Central memory CD4-positive, alpha-beta T cell (primary cell): ENCODE measurements at regions not wholly inside any gene's neighbourhood (a gene's known extent, or its start where the extent isn't known, plus 50 kb on each side); places are given as distances from the start of the nearest gene placed in this dataset.

Source experiments
- DNase-seq: peaks from one replicate; pipeline ENCODE4 v3.0.0; 2022

DNA sequence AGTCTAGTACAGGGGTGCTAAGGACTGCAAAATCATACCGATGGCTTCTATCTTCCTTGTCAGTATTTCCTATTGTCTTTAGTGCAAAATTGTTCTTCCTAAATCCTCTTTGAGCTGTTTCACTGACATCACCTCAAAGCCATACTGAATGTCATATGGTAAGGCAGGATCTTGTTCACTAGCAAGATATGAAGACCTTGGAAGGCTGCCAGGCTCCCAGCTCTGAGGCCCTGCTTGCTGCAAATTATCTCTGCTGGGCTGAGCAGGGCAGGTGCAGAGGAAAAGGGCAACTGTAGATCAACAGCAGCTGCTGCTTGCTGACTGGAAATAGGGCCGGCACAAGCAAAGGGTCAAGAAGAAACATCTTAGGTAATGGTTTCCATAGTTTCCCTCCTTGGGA, 58.2 kb downstream of the PMAIP1 start:
- DNase-seq = no peak

DNA sequence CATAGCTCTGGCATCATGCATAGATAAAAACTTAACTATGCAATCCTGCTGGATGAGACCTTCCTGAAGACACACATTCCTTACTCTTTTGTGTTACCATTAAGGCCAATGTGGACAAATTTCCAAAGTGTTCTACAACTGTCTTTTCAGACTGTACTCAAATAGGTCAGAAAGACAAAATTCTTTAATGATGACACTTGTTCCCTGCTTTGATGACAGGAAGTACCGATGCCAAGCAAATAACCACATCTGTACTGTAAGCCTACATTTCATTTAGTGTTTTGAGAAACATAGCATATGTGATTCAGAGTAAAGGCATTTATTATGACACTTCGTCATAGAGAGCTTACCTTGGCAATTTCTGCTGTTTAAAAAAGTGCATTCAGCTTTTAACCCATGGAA, 55.0 kb downstream of the PMAIP1 start:
- DNase-seq = no peak

DNA sequence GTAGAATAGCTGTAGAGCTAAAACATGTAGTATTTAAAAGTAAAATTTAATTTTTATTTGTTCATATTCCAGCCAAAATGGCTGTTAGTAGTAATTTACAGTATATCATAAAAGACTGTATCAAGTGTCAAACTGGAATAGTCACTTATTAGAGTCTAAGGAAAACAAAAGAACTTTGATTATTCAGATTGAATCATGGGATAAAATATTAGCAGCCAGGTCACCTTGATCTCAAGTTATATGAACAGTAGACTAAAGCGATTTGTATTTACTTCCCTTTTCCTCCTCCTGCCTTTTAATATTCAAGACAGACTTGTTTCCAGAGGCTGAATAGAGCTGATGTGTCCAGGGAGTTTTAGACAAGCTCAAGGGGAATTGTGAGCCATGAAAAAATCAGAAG, 54.4 kb downstream of the PMAIP1 start:
- DNase-seq = no peak
